HG02840 (cell line): ENCODE measurements at regions not wholly inside any gene's neighbourhood (a gene's known extent, or its start where the extent isn't known, plus 50 kb on each side); places are given as distances from the start of the nearest gene placed in this dataset.

Experiments
- ATAC-seq: cut with Tn5 transposase; IDR thresholded peaks from one replicate; pipeline ENCODE4 v1.9.1; 2021; ENCODE audit warnings: mild to moderate bottlenecking, moderate library complexity, moderate number of reproducible peaks; ENCODE audit not compliant: unreplicated experiment, low FRiP score

DNA sequence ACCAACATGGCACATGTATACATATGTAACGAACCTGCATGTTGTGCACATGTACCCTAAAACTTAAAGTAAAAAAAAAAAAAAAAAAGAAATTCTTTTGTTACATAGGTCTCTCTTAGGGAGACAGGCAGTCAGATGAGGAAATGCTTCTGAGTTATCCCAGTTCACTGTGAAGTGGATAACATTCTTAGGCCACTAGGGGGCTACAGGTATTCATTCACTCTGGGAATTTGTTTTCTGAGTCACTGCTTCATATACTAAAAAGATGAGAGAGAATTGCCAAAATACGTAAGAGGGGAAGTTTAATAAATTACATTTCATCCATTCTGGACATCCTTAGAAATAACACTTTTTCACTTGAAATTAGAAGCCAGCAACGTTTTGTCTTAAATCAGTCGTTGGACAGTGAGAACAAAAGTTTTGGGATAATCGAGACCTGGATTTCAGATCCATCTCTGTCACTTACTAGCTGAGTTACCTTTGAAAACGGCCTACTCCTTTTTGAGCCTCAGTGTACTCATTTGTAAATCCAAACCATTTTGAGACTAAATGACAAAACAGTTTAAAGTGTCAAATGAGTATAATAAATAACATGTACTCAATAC is 738.4 kb upstream of the ALCAM start:
- no peak for ATAC-seq

DNA sequence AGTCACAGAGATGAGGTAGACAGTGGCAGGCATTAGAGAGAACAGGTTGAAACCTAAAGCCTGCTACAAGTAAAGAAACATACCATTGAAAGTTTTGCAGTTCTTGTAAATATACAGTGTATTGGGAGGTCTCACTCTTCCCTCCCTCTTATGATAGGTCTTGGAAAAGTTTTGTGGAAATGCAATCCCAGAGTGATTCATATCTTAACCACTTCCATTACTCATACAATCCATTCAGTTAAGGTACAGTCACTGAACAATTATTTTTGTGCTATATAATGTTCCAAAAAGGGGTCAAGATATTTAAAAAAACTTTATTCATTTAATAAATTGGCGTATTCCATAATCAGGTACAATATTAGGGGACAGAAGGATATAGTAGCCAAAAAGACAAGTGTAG is 737.7 kb upstream of the ALCAM start:
- no peak for ATAC-seq

GRCh38 chr3:104631254-104631653 is 735.5 kb upstream of the ALCAM start:
- no peak for ATAC-seq

DNA sequence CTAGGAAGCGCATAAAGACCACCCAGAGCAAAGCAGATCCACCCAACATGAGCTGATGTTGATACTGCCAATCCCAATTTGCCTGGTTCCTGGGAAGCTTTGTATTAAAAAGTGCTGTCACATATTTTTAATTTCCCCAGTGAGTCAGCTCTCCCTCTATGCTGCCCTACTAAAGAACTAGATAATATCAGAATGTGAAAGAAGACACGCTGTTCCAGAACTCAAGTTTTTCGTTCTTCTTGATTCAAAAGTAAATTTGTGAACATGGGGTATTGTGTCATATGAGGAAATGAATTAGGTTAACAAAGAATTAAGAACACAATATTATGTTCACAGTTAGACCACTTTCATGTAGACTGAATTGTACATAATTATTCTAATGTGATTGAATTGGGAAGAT is 734.2 kb upstream of the ALCAM start:
- no peak for ATAC-seq

DNA sequence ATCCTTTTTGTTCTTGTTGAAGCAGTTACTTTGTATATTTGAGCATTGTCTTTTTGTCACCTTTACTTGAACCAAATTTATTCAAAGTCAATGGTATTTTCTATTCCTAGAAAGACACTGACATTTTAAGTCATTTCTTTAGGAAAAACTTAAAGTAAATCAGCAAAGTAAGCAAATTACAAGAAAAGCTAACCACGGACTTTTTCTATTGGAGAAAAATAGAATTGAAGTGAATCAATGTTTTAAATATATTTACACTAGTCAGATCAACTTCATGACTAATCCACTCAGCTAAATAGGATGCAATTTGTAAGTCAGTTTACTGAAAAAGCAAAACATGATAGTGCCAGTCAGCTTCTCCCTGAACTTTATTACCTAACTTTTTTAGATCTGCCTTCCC is 733.8 kb upstream of the ALCAM start:
- ATAC-seq = no peak

- no peak for ATAC-seq
Measured at GRCh38 chr3:104635872-104636580, 730.7 kb upstream of the ALCAM start.

- ATAC-seq = no peak
Measured at GRCh38 chr3:104642827-104643226, 723.9 kb upstream of the ALCAM start.

DNA sequence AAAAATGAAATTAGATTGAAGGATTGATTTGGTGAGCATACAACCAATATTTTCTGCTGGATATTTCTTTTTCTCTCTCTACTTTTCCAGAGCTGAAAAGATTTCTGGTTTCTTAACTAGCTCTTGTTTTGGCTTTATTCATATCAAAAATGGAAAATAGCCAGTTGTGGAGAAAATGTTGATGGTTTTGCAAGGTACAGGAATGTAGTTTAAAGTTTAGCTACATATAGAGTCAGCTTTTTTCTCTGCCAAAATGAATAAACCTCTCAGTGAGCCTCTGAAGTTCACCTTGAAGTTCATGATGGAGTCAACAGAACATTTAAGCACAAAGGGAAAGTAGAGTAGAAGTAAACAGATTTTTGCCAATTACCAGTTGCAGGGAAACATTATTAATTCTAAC is 720.5 kb upstream of the ALCAM start:
- ATAC-seq = no peak

DNA sequence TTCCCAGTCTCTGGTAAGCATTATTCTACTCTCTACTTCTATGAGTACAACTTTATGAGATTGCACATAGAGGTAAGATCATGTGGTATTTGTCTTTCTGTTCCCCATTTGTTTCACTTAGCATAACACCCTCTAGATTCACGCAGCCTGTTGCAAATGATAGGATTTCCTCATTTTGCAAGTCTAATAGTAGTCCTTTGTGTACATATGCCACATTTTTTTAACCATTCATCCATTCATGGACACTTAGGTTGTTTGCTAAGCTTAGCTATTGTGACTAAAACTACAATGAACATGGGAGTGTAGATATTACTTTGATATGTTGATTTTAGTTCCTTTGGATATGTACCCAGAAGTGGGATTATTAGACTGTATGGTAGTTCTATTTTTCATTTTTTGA is 717.9 kb upstream of the ALCAM start:
- no peak for ATAC-seq

DNA sequence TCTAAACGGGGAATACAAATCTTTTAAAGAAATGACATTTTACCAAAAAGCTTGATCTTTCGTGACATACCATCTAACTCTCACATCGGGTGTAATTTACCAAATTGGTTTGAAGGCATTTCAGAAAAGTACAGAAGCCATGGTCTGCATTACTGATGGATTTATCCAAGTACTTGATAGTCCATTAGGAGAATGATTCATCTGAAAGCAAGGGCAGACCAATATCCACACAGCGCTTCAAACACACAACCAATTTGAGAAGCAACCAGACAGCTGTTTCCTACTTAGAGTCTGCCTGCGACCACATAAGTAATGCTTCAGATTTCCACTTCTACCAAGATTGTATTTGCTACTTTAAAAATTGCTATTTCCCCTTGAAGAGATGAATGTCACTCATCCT is 697.6 kb upstream of the ALCAM start:
- ATAC-seq = no peak

GRCh38 chr3:104672331-104672730 is 694.4 kb upstream of the ALCAM start:
- ATAC-seq = no peak

DNA sequence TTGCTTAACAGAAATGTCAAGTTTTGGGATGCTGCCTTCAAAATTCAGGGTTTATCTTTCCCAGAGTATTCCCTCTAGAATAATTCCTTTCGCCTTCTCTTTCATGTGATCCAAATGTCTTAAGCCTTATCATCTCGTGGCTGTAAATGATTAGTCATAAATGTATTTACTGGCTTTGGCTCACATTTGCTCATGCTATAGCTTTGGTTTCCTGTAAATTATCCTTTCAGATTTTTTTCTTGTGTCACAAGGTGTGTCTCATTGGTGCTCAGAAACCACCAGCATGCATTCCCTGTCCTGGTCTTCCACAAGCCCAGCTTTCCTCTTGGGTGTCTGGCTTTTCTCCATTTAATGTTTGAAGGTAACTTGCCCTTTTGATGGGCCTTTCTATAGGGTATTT is 692.7 kb upstream of the ALCAM start:
- ATAC-seq = no peak

DNA sequence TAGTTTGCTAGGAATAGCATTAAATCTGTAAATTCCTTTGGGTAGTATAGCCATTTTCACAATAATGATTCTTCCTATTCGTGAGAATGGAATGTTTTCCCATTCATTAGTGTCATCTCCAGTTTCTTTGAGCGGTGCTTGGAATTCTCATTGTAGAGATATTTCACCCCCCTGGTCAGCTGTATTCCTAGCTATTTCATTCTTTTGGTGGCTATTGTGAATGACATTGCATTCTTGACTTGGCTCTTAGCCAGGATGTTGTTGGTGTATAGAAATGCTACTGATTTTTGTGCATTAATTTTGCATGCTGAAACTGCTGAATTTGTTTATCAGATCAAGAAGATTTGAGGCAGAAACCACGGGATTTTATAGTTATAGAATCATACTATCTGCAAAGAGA is 690.5 kb upstream of the ALCAM start:
- ATAC-seq = no peak

DNA sequence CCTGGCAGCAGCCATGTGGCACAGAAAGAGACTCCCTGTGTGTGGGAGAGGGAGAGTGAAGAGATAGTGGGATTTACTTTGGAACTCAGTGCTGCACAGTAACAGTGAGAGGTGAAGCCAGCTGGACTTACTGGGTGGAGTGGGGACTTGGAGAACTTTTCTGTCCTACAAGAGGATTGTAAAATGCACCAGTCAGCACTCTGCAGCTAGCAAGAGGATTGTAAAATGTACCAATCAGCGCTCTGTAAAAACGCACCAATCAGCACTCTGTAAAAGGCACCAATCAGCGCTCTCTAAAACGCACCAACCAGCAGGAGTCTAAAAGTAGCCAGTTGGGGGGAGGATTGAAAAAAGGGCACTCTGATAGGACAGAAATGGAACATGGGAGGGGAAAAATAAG is 688.8 kb upstream of the ALCAM start:
- ATAC-seq = no peak

- ATAC-seq = no peak
Measured at GRCh38 chr3:104685492-104685891, 681.2 kb upstream of the ALCAM start.

GRCh38 chr3:104687362-104687761 is 679.3 kb upstream of the ALCAM start:
- no peak for ATAC-seq

DNA sequence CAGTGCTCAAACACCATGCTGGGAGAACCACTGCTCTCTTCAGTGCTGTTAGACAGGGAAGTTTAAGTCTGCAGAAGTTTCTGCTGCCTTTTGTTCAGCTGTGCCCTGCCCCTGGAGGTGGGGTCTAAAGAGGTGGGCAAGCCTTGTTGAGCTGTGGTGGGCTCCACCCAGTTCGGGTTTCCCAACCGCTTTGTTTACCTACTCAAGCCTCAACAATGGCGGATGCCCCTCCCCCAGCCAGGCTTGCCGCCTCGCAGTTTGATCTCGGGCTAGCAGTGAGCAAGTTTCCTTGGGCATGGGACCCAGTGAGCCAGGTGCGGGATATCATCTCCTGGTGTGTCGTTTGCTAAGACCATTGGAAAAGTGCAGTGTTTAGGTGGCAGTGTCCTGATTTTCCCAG is 670.2 kb upstream of the ALCAM start:
- ATAC-seq = no peak

DNA sequence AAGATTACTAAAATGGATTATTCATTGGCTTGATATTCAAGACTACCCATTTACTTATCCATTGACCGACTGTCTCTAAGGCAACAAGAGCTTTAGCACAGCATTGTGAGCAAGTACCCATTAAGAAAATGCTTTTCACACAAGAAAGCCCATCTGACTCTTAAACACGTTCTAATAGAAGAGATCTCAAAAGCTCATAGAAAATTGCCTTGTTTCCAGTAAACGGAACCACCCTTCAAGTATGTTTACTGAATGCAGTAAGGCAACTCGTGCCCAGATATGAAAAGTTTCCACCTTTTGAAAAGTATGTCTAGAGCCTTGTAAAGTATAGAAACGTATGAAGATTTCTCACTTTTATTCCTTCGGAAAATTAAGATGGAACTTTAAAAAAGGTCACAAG is 655.3 kb upstream of the ALCAM start:
- ATAC-seq = no peak

DNA sequence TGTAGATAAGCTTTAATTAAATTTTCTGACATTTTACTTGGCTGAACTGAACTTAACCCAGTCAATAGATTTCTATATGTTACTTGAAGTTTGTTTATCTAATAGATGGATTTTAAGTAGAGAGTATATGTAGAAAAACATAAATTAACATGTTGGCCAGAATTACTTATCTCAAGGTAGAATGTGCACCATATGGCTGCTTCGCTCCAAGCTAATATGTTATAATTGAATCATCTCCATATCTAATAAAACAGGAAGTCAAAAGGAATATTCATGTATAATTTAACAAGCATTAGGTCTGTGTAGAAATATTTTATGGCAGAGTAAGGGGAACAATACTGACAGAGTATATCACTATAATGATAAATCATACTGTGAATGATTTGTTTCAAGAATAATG is 650.7 kb upstream of the ALCAM start:
- no peak for ATAC-seq

DNA sequence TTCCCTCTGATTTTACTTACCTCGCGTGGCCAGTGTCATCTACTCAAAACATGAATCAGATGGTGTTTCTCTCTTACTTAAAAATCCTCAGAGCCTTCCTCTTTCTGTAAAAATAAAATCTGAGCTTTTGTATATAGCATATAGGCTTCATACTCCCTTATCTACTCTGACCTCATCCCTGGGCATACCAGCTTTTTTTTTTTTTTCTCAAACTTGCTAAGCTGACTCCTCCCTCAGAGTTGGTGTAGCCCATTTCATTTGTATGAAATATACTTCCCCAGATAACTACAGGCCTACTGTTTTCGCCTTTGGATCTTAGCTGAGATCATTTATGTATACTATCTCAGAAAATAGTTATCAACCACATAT is 648.9 kb upstream of the ALCAM start:
- ATAC-seq = peak; percentile 27

DNA sequence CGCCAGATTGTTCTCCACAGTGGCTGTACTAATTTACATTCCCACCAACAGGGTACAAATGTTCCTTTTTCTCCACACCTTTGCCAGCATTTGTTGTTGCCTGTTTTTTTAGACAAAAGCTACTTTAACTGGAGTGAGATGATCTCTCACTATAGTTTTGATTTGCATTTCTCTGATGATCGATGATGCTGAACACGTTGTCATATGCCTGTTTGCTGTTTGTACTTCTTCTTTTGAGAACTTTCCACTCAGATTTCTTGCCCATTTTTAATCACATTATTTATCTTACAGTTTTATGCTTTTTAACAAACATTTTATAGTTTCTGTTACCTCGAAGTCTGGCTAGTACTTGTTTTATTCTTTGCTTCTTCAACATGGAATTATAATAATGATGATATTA is 643.7 kb upstream of the ALCAM start:
- no peak for ATAC-seq

DNA sequence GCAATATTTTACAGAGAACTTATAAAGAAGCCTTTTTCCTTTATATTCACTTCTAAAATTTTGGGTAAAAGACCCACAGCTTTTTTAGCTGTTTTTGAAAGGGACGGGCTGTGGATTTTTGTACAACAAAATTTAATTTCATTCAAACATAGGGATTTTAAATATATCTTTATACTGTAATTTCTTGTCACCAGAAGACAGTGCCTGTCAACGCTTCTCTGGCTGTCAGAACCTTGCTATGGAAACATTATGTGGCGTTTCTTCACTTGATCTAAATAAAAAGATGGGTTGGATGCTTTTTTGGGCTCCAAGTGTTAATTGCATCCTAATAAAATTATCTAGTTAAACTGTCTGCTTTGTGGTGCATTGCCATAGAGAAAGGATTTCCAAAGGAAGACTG is 635.6 kb upstream of the ALCAM start:
- no peak for ATAC-seq

- no peak for ATAC-seq
Measured at GRCh38 chr3:104734627-104735026, 632.1 kb upstream of the ALCAM start.
